NOMO-1 treated with DMSO at 0.1 percent for 48 hours (cell line): ENCODE measurements at regions not wholly inside any gene's neighbourhood (a gene's known extent, or its start where the extent isn't known, plus 50 kb on each side); places are given as distances from the start of the nearest gene placed in this dataset.

Source experiments
- DNase-seq: peaks from one replicate; lab custom pipeline; 2025; ENCODE audit not compliant: unreplicated experiment; lab: John Stamatoyannopoulos, UW

DNA sequence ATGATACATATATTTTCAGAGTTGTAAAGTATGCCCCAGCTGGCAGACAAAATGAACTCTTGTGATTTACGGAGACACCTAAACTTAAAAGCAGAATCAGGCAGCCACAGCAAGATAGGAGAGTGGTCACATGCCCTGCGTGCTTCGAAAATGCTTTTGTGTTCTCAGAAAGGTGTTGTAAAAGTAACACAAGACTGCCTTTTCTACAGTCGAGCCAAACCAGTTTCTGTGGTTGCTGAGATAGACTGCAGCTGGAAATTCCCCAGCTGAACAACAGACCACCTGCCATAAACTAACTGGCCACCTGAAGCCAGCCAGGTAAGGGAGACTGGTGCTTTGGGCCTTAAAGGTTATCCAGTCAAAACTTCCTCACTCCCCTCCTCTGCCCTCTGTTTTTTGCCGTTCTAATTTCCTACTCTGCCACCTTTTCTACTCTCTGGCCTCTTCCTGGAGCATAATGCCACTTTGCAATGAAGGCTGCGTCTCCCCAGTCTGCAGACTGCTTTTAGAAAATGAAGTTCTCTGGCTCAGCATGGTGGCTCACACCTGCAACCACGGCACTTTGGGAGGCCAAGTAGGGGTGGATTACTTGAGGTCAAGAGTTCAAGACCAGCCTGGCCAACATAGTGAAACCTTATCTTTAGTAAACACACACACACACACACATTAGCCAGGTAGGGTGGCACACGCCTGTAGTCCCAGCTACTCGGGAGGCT lies 381.2 kb upstream of the SLITRK1 start:
- DNase-seq, result no peak

DNA sequence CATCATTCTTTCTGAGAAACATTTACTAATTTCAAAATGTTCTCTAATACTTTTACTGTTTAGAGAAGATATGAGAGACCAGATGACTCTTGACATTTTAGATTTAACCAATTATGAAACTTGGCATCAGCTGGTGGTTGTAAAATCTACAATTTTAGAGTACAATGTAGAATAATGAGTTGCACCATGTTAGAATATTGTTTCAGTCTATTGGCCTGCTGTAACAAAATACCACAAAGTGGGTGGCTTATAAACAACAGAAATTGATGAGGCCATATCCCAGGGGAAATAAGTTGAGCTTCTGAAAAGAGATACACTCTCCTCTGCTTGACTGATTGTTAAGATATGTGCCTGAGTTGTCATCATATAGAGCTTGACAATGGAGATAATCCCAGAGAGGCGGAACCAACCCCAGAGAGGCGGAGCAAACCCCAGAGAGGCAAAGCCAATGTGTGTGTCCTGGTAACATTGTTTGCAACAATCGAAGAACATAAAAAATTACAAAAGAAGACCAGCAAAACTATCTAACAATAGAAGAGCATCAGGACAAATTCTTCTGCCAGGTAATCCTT lies 373.0 kb upstream of the SLITRK1 start:
- no peak for DNase-seq

DNA sequence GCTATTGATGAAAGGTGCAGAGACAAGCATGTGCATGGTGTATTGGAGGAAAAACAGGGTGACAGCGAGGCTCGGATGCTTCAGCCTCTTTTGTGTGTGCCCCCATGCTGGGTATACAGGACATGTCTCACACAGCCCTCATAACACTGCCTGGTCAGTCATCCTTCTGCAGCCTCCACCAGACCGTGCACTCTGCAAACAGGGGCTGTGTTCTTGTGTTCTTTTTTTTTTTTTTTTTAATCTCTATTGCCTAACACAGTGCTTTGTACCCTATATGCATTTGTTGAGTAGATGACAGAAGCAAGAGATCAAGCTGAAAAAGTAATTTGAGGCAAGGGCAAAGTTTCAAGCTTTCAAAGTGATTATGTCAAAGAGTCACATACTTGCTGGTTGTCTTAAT lies 367.2 kb upstream of the SLITRK1 start:
- DNase-seq, result no peak

DNA sequence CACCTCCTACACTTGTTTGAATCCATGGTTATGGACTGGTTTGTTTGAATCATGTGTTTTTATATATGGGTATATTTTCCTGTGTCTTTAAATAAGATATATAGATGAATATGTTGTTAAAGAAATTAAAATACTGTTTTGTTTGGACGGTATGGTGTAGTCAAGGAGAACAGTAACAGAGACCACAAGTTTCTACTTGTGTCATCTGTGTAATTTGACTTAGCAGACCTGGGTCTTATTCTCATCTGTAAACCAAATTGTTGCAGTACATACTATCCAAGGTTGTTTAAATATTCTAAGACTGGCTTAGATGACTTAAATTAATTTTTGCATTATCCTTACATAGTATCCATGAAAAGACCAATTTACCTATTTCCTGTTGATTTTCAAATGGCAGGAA lies 361.1 kb upstream of the SLITRK1 start:
- no peak for DNase-seq

DNA sequence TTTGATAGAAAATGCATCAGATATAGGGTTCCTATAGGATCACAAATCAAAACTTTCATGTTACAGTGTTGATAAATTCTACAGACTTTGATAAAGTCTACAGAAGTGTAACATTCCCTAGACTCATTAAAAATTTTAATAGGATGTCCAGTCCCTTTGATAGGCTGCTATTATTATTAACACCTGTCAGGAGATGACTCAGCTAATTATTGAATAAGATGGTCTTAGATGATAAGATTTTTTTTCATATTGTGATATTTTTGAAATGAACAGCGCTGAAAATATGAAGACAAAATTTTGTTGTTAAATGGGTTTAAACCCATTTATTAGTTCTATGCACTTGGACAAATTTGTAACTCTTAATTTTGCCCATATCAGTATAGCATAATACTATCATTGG lies 356.8 kb upstream of the SLITRK1 start:
- no peak for DNase-seq

DNA sequence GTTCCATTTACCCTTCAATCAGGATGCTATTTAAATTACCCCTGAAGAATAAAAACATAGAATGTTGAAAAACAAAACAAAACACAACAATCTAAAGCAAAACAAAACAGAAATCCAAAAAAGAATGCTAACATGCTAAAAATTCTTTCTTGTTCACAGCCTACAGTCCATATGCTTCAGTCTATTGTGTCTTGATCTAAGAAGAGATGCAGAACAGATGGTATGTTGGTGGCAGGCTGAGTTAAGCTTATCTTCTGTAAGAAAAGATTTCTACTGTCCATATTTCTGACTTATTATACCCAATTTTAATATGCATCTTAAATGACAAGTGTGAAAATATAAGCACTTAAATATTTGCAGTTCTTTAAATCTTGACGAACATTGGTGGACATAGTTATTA lies 356.1 kb upstream of the SLITRK1 start:
- DNase-seq, result no peak

DNA sequence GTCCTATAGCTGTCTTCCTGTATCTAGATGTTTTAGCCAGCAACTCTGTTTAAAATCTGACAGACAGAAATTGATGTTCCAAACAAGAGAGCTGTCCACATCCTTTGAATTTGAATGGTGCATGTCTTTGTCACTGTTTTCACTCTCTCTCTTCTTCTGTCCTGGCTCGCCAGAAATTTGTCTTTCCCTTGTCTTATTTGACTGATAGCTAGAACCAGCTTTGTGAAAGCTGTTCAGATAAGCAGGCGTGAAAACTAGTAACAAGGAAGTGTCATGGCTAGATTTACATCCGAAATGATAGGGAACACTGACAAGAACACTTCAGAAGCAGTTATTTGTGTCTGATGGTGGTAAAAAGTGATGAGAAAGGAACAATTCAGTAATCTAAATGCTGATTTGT lies 354.9 kb upstream of the SLITRK1 start:
- no peak for DNase-seq

DNA sequence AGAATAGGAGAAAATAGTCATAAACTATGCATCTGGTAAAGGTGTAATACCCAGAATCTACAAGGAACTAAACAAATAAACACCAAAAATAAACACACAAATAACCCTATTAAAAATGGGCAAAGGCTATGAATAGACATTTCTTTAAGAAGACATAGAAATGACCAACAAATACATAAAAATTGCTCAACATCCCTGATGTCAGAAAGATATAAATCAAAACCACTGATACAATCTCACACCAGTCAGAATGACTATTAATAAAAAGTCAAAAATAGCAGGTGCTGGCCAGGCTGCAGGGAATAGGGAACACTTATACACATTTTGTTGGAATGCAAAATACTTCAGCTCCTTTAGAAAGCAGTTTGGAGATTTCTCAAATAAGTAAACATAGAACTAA lies 352.1 kb upstream of the SLITRK1 start:
- no peak for DNase-seq

DNA sequence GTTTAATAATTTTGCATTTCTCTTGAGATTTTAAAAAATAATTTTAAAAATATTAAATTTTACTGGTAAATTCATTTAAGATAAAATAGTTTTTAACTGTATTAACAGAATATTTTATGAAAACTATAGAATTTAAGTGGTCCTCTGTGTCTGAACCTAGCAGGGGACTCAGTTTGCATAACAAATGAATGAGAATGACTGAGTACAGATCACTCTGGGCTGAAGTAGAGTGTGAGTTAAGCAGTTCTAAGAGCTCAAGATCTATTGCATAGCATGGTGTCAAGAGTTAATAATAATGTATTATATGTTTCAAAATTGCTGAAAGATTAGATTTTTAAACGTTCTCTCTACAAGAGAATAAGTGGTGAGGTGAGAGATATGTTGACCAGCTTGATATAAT lies 348.3 kb upstream of the SLITRK1 start:
- DNase-seq, result no peak

DNA sequence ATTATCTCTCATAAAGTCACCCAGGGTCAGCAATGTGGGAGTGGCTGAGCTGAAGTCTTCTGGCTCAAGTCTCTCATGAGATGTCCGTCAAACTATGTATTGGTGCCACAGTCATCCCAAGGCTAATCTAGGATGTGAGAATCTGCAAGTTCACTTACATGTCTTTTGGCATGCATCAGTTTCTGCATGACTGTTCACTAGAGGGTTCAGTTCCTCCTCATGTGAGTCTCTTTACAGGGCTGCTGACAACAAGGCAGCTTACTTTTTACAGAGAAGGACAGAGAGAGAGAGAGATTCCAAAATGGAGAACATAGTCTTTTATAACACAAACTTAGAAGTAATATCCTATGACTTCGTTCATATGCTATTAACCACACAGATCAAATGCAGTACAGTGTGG lies 328.8 kb upstream of the SLITRK1 start:
- DNase-seq, result no peak

DNA sequence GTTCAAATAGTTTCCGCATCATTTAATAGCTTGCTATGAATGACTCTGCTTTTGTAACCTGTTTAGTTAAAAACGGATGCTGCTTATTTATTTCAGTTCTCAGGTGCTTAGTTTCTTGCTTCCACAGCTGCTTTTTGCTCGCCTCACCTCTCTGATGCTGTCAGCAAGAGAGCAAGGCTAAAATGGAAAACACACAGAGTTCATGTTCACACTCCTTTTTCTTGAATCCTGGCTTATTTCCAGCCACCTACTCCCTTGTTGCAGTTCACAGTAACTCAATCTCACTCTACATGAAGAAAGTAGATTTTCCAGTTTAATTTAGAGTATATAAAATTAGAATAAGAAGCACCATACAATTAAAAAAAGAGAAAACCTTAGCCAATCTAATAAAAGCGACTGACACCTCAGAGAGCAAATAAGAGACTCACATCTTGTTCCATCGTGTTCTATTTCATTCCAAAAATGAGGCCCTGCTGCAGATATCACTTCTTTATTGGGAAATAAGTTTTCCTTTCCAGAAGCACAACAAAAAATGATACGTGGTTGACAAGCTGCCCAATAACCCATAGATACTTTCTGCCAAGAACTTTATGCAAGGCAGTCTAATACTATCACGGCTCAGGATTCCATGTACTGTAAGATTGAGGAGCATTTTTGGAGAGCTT lies 326.1 kb upstream of the SLITRK1 start:
- DNase-seq, result no peak

DNA sequence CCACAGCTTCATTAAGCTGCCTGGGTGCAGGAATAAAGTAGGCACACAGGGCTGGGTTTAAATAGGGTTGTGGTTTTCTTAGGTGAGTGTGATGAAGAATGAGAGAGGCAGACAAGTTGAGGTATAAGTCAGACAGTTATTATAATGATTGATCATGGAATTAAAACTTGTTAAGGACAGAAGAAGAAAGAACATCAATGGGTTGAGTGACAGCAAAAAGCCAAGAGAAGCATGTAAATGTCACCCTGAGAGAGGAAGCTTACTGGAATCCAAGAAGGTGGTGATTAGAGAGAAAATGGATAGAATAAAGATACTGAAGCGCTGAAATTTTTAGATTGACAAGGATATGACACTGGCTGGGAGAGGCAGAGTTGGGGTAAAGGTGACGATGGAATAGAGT lies 325.2 kb upstream of the SLITRK1 start:
- DNase-seq, result no peak

DNA sequence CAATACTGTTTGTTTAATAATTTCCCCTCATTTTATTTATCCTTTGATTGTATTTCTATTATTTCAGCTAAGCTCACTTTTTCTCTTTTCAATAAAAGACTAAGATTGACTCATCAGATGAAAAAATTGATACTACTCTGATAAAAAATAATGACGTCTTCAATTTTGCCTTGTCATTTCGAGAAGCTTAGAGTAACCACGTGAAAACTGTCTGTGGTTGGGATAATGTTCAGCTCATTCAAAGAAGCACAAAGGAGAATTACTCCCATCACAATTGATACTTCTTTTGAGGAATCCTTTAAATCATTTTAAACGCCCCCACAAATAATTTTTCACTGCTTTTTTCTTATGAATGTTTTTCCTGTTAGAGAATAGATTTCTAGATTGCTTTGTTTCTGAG lies 318.7 kb upstream of the SLITRK1 start:
- no peak for DNase-seq

DNA sequence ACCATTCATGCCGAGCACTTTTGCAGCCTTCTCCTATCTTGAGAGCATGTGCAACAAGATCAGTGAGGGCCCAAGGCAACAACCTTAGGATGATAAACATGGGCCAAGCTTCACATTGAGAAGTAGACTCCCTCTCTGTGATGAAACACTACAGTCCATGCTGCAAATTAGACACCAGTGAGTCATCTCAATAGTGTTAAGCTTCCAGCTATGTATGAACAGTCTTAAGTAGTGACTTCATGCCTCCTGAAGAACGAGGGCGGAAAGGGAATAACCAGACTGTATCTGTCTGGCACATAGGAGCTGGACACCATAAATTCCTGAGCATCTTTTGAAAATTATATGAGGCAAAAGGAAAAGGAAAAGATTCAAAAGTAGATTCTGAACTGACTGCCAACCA lies 309.9 kb upstream of the SLITRK1 start:
- no peak for DNase-seq

DNA sequence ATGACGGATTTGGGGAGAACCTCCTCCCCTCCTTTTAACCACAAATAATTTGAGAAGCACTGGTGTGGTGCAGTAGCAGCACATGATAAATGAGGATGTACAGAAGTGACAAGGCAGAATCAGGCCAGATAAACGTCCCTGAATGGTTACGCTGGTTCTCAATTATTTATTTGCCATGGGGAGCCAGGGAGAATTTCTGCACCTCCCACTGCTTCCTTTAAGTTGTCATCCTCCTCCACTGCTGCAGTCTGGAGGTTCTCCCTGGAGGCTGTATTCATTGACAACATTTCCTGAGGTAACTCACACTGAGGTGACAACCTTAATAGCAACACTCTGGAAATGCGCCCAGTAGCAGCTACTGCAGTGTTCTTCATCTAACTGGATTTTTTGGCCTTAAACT lies 308.9 kb upstream of the SLITRK1 start:
- no peak for DNase-seq

DNA sequence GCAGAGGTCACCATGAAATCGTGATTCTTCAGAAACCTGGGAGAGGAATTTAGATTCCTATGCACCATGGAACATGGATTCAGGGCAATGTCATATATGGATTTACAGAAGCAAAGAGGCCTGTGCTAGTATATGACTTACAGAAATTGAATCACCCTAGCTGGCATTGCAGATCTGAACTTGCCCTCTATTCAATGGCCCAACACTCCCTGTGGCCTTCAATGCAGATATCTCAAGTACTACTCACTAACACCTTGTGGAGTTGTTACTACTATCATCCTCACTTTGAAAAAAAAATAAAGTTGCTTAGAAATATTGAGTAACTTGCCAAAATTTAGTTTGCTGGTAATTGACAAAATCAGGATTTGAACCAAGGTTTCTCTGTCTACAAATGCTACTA lies 305.4 kb upstream of the SLITRK1 start:
- no peak for DNase-seq

DNA sequence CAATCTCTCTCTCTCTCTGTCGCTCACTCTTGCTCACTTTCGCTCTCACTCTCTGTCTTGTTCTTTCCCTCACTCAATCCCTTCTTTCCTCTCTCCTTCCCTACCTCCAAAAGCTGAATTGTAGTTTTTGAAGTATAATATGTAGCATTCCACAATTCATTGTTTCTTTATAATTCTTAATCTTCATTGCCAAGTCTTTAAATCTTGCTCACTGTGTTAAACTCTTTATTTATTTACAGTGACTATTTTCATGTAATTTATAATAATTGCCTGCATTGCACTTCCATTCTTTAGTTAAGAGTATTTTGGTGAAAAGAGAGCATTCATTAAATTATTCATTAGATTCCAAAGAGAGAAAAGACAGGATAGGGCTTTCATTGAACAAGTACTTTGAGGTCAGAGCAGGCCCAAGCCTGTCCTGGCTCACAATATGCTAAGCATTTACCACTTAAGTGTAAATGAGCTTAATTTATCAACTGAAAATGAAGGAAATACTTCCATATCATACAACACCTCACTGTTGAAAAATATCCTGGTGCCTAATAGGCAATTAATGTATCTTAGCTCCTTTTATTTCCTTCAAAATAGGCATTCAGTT lies 257.4 kb upstream of the SLITRK1 start:
- no peak for DNase-seq

DNA sequence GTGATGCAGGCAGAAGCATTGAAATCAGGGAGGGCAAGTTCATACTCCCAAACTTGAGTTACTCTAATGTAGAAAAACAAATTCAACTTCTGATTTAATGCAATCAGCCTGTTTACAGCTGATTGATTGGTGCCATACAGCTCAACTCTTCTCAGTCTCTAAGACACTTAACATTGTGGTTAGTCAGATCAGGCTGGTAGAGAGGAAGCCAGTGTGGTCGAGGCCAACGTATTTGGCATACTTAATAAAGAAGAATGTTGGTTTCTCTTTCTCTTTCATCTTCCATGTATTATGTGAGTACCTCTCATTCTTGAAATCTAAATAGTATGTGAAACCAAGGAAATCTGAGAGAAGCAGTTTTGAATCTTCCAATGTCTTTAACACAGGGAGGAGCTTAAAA lies 255.0 kb upstream of the SLITRK1 start:
- DNase-seq, result peak; percentile 84

DNA sequence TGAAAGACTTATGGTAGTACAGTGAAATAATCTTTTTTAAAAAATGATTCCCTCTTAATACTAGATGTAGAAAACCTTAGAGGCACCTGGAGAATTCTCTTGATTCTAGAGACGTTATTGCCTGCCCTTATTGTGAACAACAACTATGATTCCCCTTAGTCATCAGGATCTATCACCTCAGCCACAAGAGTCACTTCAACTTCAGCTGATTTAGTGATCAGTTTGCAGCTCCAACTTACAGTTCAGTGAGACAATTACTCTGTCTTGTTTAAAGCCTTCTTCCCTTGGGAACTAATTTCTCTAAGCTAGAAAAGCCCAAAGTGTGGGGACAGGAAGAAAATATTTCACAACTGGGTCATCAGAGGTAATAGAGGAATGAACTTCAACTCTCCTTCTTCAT lies 254.3 kb upstream of the SLITRK1 start:
- DNase-seq, result no peak

DNA sequence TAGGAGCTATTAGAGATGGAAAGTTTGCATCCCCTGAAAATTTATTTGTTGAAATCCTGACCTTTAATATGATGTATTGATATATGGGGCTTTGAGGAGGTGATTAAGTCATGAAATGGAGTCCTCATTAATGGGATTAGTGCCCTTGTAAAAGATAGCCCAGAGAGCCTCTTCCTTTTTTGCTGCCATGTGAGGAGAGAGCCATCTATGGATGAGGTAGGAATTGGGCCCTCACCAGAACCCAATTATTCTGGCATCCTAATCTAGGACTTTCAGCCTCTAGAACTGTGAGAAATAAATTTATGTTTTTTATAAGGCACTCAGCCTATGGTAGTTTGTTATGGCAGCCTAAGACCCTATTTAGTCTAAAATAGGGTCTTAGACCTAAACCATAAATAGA lies 250.2 kb upstream of the SLITRK1 start:
- DNase-seq, result no peak

DNA sequence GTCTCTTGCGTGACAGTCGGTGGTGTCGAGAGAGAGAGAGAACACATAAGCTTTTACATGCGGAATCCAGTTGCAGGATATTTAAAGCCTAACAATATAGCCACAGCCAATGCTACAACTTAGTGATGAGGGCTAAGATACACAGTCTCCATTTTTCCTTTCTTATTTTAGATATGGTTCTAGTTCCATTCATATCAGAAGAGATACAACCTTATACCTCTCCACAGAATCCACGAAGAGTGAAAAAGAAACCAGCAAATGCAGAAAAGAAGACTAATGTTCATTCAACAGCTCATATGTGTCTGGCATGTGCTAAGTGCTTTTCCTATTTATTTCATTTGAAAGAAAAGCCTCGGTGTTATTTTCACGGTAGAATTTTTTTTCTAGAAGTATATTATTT lies 249.0 kb upstream of the SLITRK1 start:
- DNase-seq, result no peak

DNA sequence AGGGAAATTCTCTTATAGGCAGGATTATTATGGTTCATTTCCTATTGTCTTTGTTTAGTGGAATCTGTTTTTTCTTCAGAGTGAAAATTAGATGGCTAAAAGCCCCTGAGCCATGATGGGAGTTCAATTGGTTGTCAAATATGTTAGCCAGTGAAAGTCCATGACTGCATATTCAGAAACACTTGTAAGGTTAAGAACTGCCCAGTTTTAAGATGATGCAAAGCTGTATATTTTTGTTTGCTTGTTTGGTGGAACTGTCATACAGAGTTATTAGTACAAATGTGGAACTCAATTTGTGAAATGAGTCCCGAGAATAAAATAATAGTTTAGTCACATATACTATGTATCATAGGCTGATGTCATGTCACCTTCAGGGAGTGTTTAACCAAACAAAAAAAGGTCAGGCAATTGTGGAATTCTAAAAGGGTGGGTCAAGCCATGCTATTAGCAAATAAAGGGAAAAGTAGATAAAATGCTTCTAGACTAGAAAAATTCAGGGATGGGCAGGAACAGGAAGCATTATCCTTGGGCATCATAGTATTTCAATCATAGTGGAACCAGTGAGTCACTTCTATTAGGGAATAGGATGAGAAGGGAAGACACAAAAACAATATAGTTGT lies 248.3 kb upstream of the SLITRK1 start:
- DNase-seq, result no peak
